Renal cortex interstitium (tissue), 11 donors: ENCODE measurements at regions not wholly inside any gene's neighbourhood (a gene's known extent, or its start where the extent isn't known, plus 50 kb on each side); places are given as distances from the start of the nearest gene placed in this dataset.
A peak's percentile ranks its signal among the peaks of the same experiment; 100 is the strongest.

Source experiments
- DNase-seq, 11 donors: peaks; one replicate each; pipeline ENCODE4 v3.0.0-alpha.2; 2013; ENCODE audit warnings: low read depth in 9 of 11, low spot score in 4 of 11; ENCODE audit errors: extremely low read depth in 1 of 11

- DNase-seq, result no peak
These were observed 70.9 kb upstream of the UFL1 start for GRCh38 chr6:96450770-96451130.

- DNase-seq, result no peak
These were observed 62.8 kb upstream of the UFL1 start for GRCh38 chr6:96458771-96459170.

- DNase-seq, result no peak
These were observed 61.4 kb upstream of the UFL1 start for GRCh38 chr6:96460052-96460700.

GRCh38 chr6:96465321-96465903 is 56.2 kb upstream of the UFL1 start:
- DNase-seq, result no peak

- DNase-seq, result no peak
These were observed 55.3 kb upstream of the UFL1 start for GRCh38 chr6:96466147-96466863.

DNA sequence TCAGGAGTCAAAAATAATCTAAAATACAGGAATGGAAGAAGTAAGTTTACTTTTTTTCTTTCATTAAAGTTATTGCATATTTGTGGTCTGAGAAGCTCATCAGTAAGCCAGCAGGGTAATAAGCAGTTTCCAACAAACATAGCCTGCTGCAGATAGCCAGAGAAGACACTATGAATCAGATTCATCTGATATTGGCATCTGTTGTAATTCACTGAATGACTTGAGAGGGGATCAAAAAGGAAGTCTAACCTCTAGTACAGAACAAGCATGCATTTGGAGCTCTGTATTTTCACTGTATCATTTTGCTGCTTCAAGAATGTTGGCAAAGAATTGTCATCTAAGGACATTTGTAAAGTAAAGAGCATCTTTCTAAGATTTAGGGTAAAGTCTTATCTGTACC is 53.8 kb upstream of the UFL1 start:
- no peak for DNase-seq

- no peak for DNase-seq
These were observed 53.3 kb upstream of the UFL1 start for GRCh38 chr6:96468281-96468680.

DNA sequence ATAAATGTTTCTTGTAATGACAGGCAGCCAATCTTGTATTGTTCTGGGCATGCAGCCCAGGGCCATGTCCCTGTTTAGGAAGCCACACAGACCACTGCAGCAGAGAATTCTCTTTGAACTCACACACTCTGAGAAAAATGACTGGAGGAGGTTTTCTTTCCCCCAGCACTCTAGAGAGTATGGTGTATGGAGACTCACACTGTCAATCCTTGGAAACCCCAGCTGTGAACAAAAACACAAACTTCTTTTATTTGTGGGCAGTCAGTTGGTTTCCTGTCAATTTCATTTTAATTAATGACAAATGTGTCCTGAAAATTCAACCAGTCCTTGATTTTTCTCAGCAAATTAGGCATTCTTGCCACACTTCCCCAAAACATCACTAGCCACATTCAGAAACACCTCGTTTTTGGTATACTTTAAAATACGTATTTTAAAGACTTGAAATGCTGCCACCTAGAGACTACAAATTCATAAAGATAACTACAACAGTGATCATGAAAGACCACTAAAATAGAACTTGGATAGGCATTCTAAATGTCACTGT is 52.9 kb upstream of the UFL1 start:
- DNase-seq, result peak in 1 of 11 donors; percentile 11

DNA sequence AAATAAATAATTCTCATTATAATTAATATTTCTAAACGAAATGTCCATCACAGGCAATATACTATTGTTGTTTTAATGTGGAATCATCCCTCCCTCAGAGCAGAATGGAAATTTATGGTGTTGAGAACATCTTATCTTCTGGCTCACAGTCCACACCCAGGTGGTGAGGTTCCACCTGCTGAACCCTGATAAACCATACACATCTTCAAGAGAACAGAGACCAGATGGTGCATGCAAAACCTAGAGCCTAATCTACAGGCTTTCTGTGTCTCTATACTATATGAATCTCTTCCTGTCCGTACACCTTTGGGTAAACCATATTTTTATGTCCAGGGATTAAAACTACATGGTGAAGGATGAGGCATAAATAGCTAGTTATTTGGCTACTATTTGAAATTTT is 52.3 kb upstream of the UFL1 start:
- no peak for DNase-seq

DNA sequence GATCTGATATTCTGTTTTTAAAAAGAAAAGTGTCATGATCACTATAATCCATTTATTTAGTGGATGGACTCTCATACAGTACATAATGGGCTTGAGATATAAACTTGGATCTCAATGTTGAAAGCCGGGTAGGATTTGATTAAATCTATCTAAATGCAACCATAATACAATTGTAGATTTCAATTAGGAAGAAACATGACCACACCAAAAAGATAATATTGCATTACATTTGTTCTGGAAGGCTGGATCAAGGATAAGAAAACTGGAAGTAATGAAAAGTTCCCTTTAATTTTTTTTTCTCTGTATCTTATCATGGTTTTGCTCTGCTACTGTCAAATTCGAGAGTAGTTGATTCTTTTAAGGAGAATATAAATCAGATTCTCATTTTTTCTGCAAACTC is 51.3 kb upstream of the UFL1 start:
- DNase-seq, result no peak
